Natural killer cell (primary cell): ENCODE measurements at regions not wholly inside any gene's neighbourhood (a gene's known extent, or its start where the extent isn't known, plus 50 kb on each side); places are given as distances from the start of the nearest gene placed in this dataset.
A peak's percentile ranks its signal among the peaks of the same experiment; 100 is the strongest.

Experiments used
- ATAC-seq, 3 donors: fragments of 150-1000 bp in 2 of 3; fragments of 200-7000 bp in 1 of 3; cut with Tn5 transposase; 1 replicate in 1 of 3; 2 replicates in 2 of 3; pipeline ENCODE4 v1.10.0; 2021; ENCODE audit warnings: mild to moderate bottlenecking in 2 of 3, moderate library complexity in 2 of 3
- DNase-seq, 2 donors: peaks; one replicate each; pipeline versions ENCODE4 v3.0.0 to v3.0.0-alpha.2; 2013 to 2021; ENCODE audit warnings: mixed read lengths in 1 of 2
- H3K27ac ChIP-seq: one replicate; pipeline ENCODE4 v1.5.1; 2013; ENCODE audit warnings: mild to moderate bottlenecking, low read length
- H3K27me3 ChIP-seq: one replicate; pipeline ENCODE4 v1.6.1; 2013; ENCODE audit warnings: low read length; ENCODE audit not compliant: control insufficient read depth, insufficient read depth
- H3K36me3 ChIP-seq: one replicate; pipeline ENCODE4 v1.6.1; 2013; ENCODE audit warnings: low read length; ENCODE audit not compliant: control insufficient read depth, insufficient read depth
- H3K4me1 ChIP-seq: one replicate; pipeline ENCODE4 v1.6.1; 2013; ENCODE audit warnings: low read length; ENCODE audit not compliant: control insufficient read depth, insufficient read depth
- H3K4me3 ChIP-seq: one replicate; pipeline ENCODE4 v1.5.1; 2013; ENCODE audit warnings: low read length
- H3K9me3 ChIP-seq: one replicate; pipeline ENCODE4 v1.6.1; 2013; ENCODE audit warnings: low read length; ENCODE audit not compliant: control insufficient read depth, insufficient read depth
- H3K27ac Mint-ChIP-seq, 2 donors: one replicate each; pipeline ENCODE4 v1.8.0; 2022; ENCODE audit warnings: mild to moderate bottlenecking in 2 of 2, mixed read lengths in 2 of 2, moderate library complexity in 1 of 2
- H3K27me3 Mint-ChIP-seq, 2 donors: one replicate each; pipeline ENCODE4 v1.8.0; 2022; ENCODE audit warnings: low read depth in 2 of 2, mixed read lengths in 2 of 2
- H3K36me3 Mint-ChIP-seq: one replicate; pipeline ENCODE4 v1.8.0; 2022; ENCODE audit warnings: mixed read lengths
- H3K4me1 Mint-ChIP-seq, 2 donors: one replicate each; pipeline ENCODE4 v1.8.0; 2022; ENCODE audit warnings: mixed read lengths in 2 of 2
- H3K4me3 Mint-ChIP-seq: one replicate; pipeline ENCODE4 v1.8.0; 2022; ENCODE audit warnings: mild to moderate bottlenecking, moderate library complexity, mixed read lengths
- H3K9me3 Mint-ChIP-seq, 2 donors: one replicate each; pipeline ENCODE4 v1.8.0; 2022; ENCODE audit warnings: mixed read lengths in 2 of 2
- CTCF ChIP-seq: fragments of 200-600 bp; IDR thresholded peaks from one replicate; pipeline ENCODE4 v1.8.0; 2022; ENCODE audit warnings: antibody characterized with exemption
- WGBS: methylation state at CpG from one replicate; pipeline ENCODE4 v1.1.7; 2013; ENCODE audit warnings: missing lambda C conversion rate; ENCODE audit not compliant: insufficient coverage; 5-methylcytosine and 5-hydroxymethylcytosine counted together
- intact Hi-C: fragments of 100-400 bp; cut with micrococcal nuclease; formaldehyde crosslinking; loops from one replicate; pipeline ENCODE4 v1.14.2; 2022

GRCh38 chr15:62390791-62391640 is 225.9 kb upstream of the C2CD4B start:
- WGBS, result under 1% methylated on average over 62 of the region's 62 CpGs
- intact Hi-C loops, result no loop called here
- Mint-ChIP-seq H3K4me3 (peak overlapping the region; percentile 97), H3K36me3 (no peaks in the 10 kb centered on the region), H3K27me3 (peaks cover 12 to 26% of the 10 kb centered on the region in 2 donors), H3K4me1 (peaks cover 26 to 31% of the 10 kb centered on the region in 2 donors), H3K9me3 (no peaks in the 10 kb centered on the region), H3K27ac (peak overlapping the region; percentile 31 to 84)
- Histone ChIP-seq H3K36me3 (no peaks in the 10 kb centered on the region), H3K27me3 (peaks cover 12% of the 10 kb centered on the region), H3K4me1 (peaks cover 22% of the 10 kb centered on the region), H3K9me3 (no peaks in the 10 kb centered on the region), H3K27ac (no peak overlapping the region), H3K4me3 (peak overlapping the region; percentile 74)
- no peak for TF ChIP-seq CTCF
- ATAC-seq (peak in 1 of 3 donors; percentile 23), DNase-seq (peak; percentile 15 to 31)

- DNase-seq, result peak; percentile 17 to 44
- intact Hi-C loops, result no loop called here
- peak overlapping the region; percentile 97 for H3K4me3 Mint-ChIP-seq
- WGBS, result under 1% methylated on average over 66 of the region's 66 CpGs
- peaks cover 26 to 31% of the 10 kb centered on the region in 2 donors for H3K4me1 Mint-ChIP-seq
- peak in 2 of 3 donors; percentile 27 to 38 for ATAC-seq
- Histone ChIP-seq H3K4me3 (peak overlapping the region; percentile 74), H3K36me3 (no peaks in the 10 kb centered on the region), H3K27me3 (peaks cover 12% of the 10 kb centered on the region), H3K9me3 (no peaks in the 10 kb centered on the region), H3K4me1 (peaks cover 22% of the 10 kb centered on the region), H3K27ac (no peak overlapping the region)
- no peaks in the 10 kb centered on the region for H3K36me3 Mint-ChIP-seq
- H3K9me3 Mint-ChIP-seq, result no peaks in the 10 kb centered on the region
- TF ChIP-seq CTCF, result no peak
- H3K27ac Mint-ChIP-seq, result no peak overlapping the region
- peaks cover 12 to 26% of the 10 kb centered on the region in 2 donors for H3K27me3 Mint-ChIP-seq
Measured at GRCh38 chr15:62391641-62392262, 226.7 kb upstream of the C2CD4B start.

- DNase-seq, result peak in 1 of 2 donors; percentile 25
- ATAC-seq, result no peak
- H3K9me3 Mint-ChIP-seq, result no peaks in the 10 kb centered on the region
- peak overlapping the region; percentile 77 for H3K4me3 Mint-ChIP-seq
- Histone ChIP-seq H3K4me1 (peaks cover 22% of the 10 kb centered on the region), H3K4me3 (no peak overlapping the region), H3K27me3 (peaks cover 12% of the 10 kb centered on the region), H3K27ac (no peak overlapping the region), H3K36me3 (no peaks in the 10 kb centered on the region), H3K9me3 (no peaks in the 10 kb centered on the region)
- peaks cover 12 to 26% of the 10 kb centered on the region in 2 donors for H3K27me3 Mint-ChIP-seq
- intact Hi-C loops, result no loop called here
- WGBS, result 19% methylated on average over 9 of the region's 10 CpGs
- no peak for TF ChIP-seq CTCF
- H3K27ac Mint-ChIP-seq, result no peak overlapping the region
- peaks cover 26 to 31% of the 10 kb centered on the region in 2 donors for H3K4me1 Mint-ChIP-seq
- H3K36me3 Mint-ChIP-seq, result no peaks in the 10 kb centered on the region
Measured at GRCh38 chr15:62392376-62392775, 227.3 kb upstream of the C2CD4B start.
